ENCODE measurements at regions not wholly inside any gene's neighbourhood (a gene's known extent, or its start where the extent isn't known, plus 50 kb on each side); places are given as distances from the start of the nearest gene placed in this dataset.

GRCh38 chr12:28799348-28799747 lies 349.7 kb upstream of the FAR2 start:
- Mint-ChIP-seq H3K4me1 (no peaks in the 10 kb centered on the region), H3K4me3 (no peak overlapping the region), H3K36me3 (peaks cover 11% of the 10 kb centered on the region), H3K27ac (no peak overlapping the region), H3K9me3 (peaks cover 0 to 3% of the 10 kb centered on the region in 2 donors), H3K27me3 (ENCODE audit: low read depth in 2 of 2) (no peaks in the 10 kb centered on the region)
- intact Hi-C loops (cut with micrococcal nuclease), result no loop called here
- WGBS (ENCODE audit: insufficient coverage), result no CpG with 5 or more reads among the region's 1 CpG
- no peak overlapping the region for H3K4me3 ChIP-seq (ENCODE audit: low read length)
- no peak overlapping the region for H3K27ac ChIP-seq (ENCODE audit: low read length)
- DNase-seq (no peak), ATAC-seq (no peak)
- H3K27me3 ChIP-seq (ENCODE audit: control insufficient read depth, insufficient read depth, low read length), result no peaks in the 10 kb centered on the region
- TF ChIP-seq, protein P1, sequence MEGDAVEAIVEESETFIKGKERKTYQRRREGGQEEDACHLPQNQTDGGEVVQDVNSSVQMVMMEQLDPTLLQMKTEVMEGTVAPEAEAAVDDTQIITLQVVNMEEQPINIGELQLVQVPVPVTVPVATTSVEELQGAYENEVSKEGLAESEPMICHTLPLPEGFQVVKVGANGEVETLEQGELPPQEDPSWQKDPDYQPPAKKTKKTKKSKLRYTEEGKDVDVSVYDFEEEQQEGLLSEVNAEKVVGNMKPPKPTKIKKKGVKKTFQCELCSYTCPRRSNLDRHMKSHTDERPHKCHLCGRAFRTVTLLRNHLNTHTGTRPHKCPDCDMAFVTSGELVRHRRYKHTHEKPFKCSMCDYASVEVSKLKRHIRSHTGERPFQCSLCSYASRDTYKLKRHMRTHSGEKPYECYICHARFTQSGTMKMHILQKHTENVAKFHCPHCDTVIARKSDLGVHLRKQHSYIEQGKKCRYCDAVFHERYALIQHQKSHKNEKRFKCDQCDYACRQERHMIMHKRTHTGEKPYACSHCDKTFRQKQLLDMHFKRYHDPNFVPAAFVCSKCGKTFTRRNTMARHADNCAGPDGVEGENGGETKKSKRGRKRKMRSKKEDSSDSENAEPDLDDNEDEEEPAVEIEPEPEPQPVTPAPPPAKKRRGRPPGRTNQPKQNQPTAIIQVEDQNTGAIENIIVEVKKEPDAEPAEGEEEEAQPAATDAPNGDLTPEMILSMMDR (IDR thresholded peaks at IDR 0.05), result no peak
- H3K36me3 ChIP-seq (ENCODE audit: control insufficient read depth, insufficient read depth, low read length), result no peaks in the 10 kb centered on the region
- no peaks in the 10 kb centered on the region for H3K9me3 ChIP-seq (ENCODE audit: control insufficient read depth, insufficient read depth, low read length)
- no peaks in the 10 kb centered on the region for H3K4me1 ChIP-seq (ENCODE audit: control insufficient read depth, insufficient read depth, low read length)

GRCh38 chr12:28800129-28800528 lies 348.9 kb upstream of the FAR2 start:
- Histone ChIP-seq H3K4me1 (ENCODE audit: control insufficient read depth, insufficient read depth, low read length) (no peaks in the 10 kb centered on the region), H3K36me3 (ENCODE audit: control insufficient read depth, insufficient read depth, low read length) (no peaks in the 10 kb centered on the region), H3K9me3 (ENCODE audit: control insufficient read depth, insufficient read depth, low read length) (no peaks in the 10 kb centered on the region), H3K4me3 (ENCODE audit: low read length) (no peak overlapping the region), H3K27ac (ENCODE audit: low read length) (no peak overlapping the region), H3K27me3 (ENCODE audit: control insufficient read depth, insufficient read depth, low read length) (no peaks in the 10 kb centered on the region)
- WGBS (ENCODE audit: insufficient coverage), result no CpG with 5 or more reads among the region's 1 CpG
- Mint-ChIP-seq H3K27ac (no peak overlapping the region), H3K4me1 (no peaks in the 10 kb centered on the region), H3K4me3 (no peak overlapping the region), H3K27me3 (ENCODE audit: low read depth in 2 of 2) (no peaks in the 10 kb centered on the region), H3K36me3 (peaks cover 11% of the 10 kb centered on the region), H3K9me3 (peaks cover 0 to 3% of the 10 kb centered on the region in 2 donors)
- intact Hi-C loops (cut with micrococcal nuclease), result no loop called here
- DNase-seq, result no peak
- TF ChIP-seq, protein P1 (IDR thresholded peaks at IDR 0.05), result no peak
- ATAC-seq, result no peak

GRCh38 chr12:28802706-28803438 lies 346.2 kb upstream of the FAR2 start:
- TF ChIP-seq, protein P1 (IDR thresholded peaks at IDR 0.05), result no peak
- H3K4me1 Mint-ChIP-seq, result no peaks in the 10 kb centered on the region
- 87% methylated on average over 4 of the region's 5 CpGs for WGBS (ENCODE audit: insufficient coverage)

GRCh38 chr12:28807535-28807934 lies 341.5 kb upstream of the FAR2 start:
- no peak overlapping the region for H3K4me3 Mint-ChIP-seq
- no peak overlapping the region for H3K27ac Mint-ChIP-seq
- no peaks in the 10 kb centered on the region for H3K9me3 ChIP-seq (ENCODE audit: control insufficient read depth, insufficient read depth, low read length)
- H3K36me3 ChIP-seq (ENCODE audit: control insufficient read depth, insufficient read depth, low read length), result no peaks in the 10 kb centered on the region
- no peak for DNase-seq
- WGBS (ENCODE audit: insufficient coverage), result 89% methylated on average over 1 of the region's 3 CpGs
- H3K27me3 ChIP-seq (ENCODE audit: control insufficient read depth, insufficient read depth, low read length), result no peaks in the 10 kb centered on the region
- H3K9me3 Mint-ChIP-seq, result peaks cover 0 to 9% of the 10 kb centered on the region in 2 donors
- ATAC-seq, result no peak
- peaks cover 0 to 3% of the 10 kb centered on the region in 2 donors for H3K27me3 Mint-ChIP-seq (ENCODE audit: low read depth in 2 of 2)
- H3K4me3 ChIP-seq (ENCODE audit: low read length), result no peak overlapping the region
- no peaks in the 10 kb centered on the region for H3K4me1 ChIP-seq (ENCODE audit: control insufficient read depth, insufficient read depth, low read length)
- intact Hi-C loops (cut with micrococcal nuclease), result no loop called here
- TF ChIP-seq, protein P1 (IDR thresholded peaks at IDR 0.05), result no peak
- no peaks in the 10 kb centered on the region for H3K36me3 Mint-ChIP-seq
- H3K27ac ChIP-seq (ENCODE audit: low read length), result no peak overlapping the region
- H3K4me1 Mint-ChIP-seq, result no peaks in the 10 kb centered on the region

More at GRCh38 chr12:28802706-28803438, 346.2 kb upstream of the FAR2 start:
- H3K4me3 ChIP-seq (ENCODE audit: low read length), result no peak overlapping the region
- ATAC-seq (no peak), DNase-seq (no peak)
- intact Hi-C loops (cut with micrococcal nuclease), result no loop called here
- no peak overlapping the region for H3K27ac ChIP-seq (ENCODE audit: low read length)
- Mint-ChIP-seq H3K27me3 (ENCODE audit: low read depth in 2 of 2) (no peaks in the 10 kb centered on the region), H3K4me3 (no peak overlapping the region), H3K36me3 (no peaks in the 10 kb centered on the region), H3K9me3 (peaks cover 0 to 4% of the 10 kb centered on the region in 2 donors), H3K27ac (no peak overlapping the region)
- no peaks in the 10 kb centered on the region for H3K4me1 ChIP-seq (ENCODE audit: control insufficient read depth, insufficient read depth, low read length)
- no peaks in the 10 kb centered on the region for H3K36me3 ChIP-seq (ENCODE audit: control insufficient read depth, insufficient read depth, low read length)
- H3K27me3 ChIP-seq (ENCODE audit: control insufficient read depth, insufficient read depth, low read length), result no peaks in the 10 kb centered on the region
- H3K9me3 ChIP-seq (ENCODE audit: control insufficient read depth, insufficient read depth, low read length), result no peaks in the 10 kb centered on the region

Measured in natural killer cell (primary cell).